Caco-2 (cell line): ENCODE measurements at regions not wholly inside any gene's neighbourhood (a gene's known extent, or its start where the extent isn't known, plus 50 kb on each side); places are given as distances from the start of the nearest gene placed in this dataset.

Source experiments
- BruUV-seq: library from RNA; stranded (reverse); fragments of 400-500 nt; replicated peaks from 2 replicates; lab custom pipeline; 2021; lab: Mats Ljungman, UMichigan
- CTCF ChIA-PET: fragments of 300-600 bp; sonication (Branson Sonifier 250); formaldehyde crosslinking; loops from one replicate; lab custom pipeline; 2022; ENCODE audit warnings: antibody characterized with exemption; lab: Charles Lee
- POLR2A ChIA-PET: fragments of 300-600 bp; sonication (Branson Sonifier 250); formaldehyde crosslinking; loops from one replicate; lab custom pipeline; 2022; ENCODE audit warnings: antibody characterized with exemption; lab: Charles Lee
- DNase-seq, 2 experiments: peaks; one replicate each; pipeline versions ENCODE4 v3.0.0 to v3.0.0-alpha.2; 2020 to 2022
- H3K27me3 ChIP-seq: replicated peaks from 2 replicates; pipeline ENCODE4 v1.6.0; 2011; ENCODE audit warnings: low read length; ENCODE audit not compliant: control insufficient read depth, insufficient read depth
- H3K36me3 ChIP-seq: 2 replicates; pipeline ENCODE4 v1.5.1; 2011; ENCODE audit warnings: low read length; ENCODE audit not compliant: control insufficient read depth, insufficient read depth
- H3K4me1 ChIP-seq: fragments of 250-450 bp; sonication (Bioruptor Pico); 2 replicates; pipeline ENCODE4 v1.5.1; 2020; ENCODE audit warnings: mild to moderate bottlenecking
- H3K4me3 ChIP-seq: 2 replicates; pipeline ENCODE4 v1.5.1; 2011; ENCODE audit warnings: low read depth, mild to moderate bottlenecking, control low read depth, low read length
- H3K9me3 ChIP-seq: fragments of 250-450 bp; sonication (Bioruptor Pico); 2 replicates; pipeline ENCODE4 v1.5.1; 2020; ENCODE audit warnings: mild to moderate bottlenecking, moderate library complexity
- H3K27ac Mint-ChIP-seq: one replicate; pipeline ENCODE4 v1.8.0; 2022; ENCODE audit warnings: mixed read lengths; ENCODE audit not compliant: unreplicated experiment
- H3K27me3 Mint-ChIP-seq: one replicate; pipeline ENCODE4 v1.8.0; 2022; ENCODE audit warnings: mixed read lengths; ENCODE audit not compliant: insufficient read depth, unreplicated experiment
- H3K36me3 Mint-ChIP-seq: one replicate; pipeline ENCODE4 v1.8.0; 2022; ENCODE audit warnings: mild to moderate bottlenecking, mixed read lengths; ENCODE audit not compliant: insufficient read depth, unreplicated experiment
- H3K4me1 Mint-ChIP-seq: one replicate; pipeline ENCODE4 v1.8.0; 2022; ENCODE audit warnings: low read depth, mixed read lengths; ENCODE audit not compliant: unreplicated experiment
- H3K4me3 Mint-ChIP-seq: one replicate; pipeline ENCODE4 v1.8.0; 2022; ENCODE audit warnings: mild to moderate bottlenecking, moderate library complexity, mixed read lengths; ENCODE audit not compliant: unreplicated experiment
- H3K9me3 Mint-ChIP-seq: one replicate; pipeline ENCODE4 v1.8.0; 2022; ENCODE audit warnings: mixed read lengths; ENCODE audit not compliant: unreplicated experiment
- CTCF ChIP-seq, 2 experiments: fragments of 200-600 bp in 1 of 2; IDR thresholded peaks; 1 replicate in 1 of 2; 2 replicates in 1 of 2; pipeline versions ENCODE4 v1.5.1 to v1.8.0; 2011 to 2022; ENCODE audit warnings: antibody characterized with exemption in 1 of 2, control low read depth in 1 of 2, inconsistent platforms in 1 of 2, low read depth in 1 of 2, low read length in 1 of 2, mild to moderate bottlenecking in 1 of 2, moderate library complexity in 1 of 2; ENCODE audit not compliant: insufficient read depth in 1 of 2, severe bottlenecking in 1 of 2, unreplicated experiment in 1 of 2
- intact Hi-C: fragments of 100-400 bp; cut with micrococcal nuclease; formaldehyde crosslinking; loops from one replicate; pipeline ENCODE4 v1.10.0; 2022; ENCODE audit not compliant: unreplicated experiment

GRCh38 chr4:155017426-155017825 lies 191.0 kb upstream of the NPY2R start:
- Mint-ChIP-seq H3K4me3 (no peak overlapping the region), H3K36me3 (no peaks in the 10 kb centered on the region), H3K27me3 (peaks cover 8% of the 10 kb centered on the region), H3K4me1 (no peaks in the 10 kb centered on the region), H3K27ac (no peak overlapping the region), H3K9me3 (no peaks in the 10 kb centered on the region)
- Histone ChIP-seq H3K4me3 (no peak overlapping the region), H3K27me3 (no peaks in the 10 kb centered on the region), H3K4me1 (no peaks in the 10 kb centered on the region), H3K9me3 (no peaks in the 10 kb centered on the region), H3K36me3 (no peaks in the 10 kb centered on the region)
- DNase-seq = no peak
- BruUV-seq = no TSS peak
- ChIA-PET CTCF (no interaction called here), POLR2A (no interaction called here)
- intact Hi-C loops = no loop called here
- TF ChIP-seq CTCF (IDR thresholded peaks at IDR 0.05; ENCODE audit: insufficient read depth in 1 of 2, low read depth in 1 of 2, low read length in 1 of 2, severe bottlenecking in 1 of 2, unreplicated experiment in 1 of 2) = no peak

GRCh38 chr4:155025762-155026457 lies 182.5 kb upstream of the NPY2R start:
- Mint-ChIP-seq H3K27ac (no peak overlapping the region), H3K9me3 (no peaks in the 10 kb centered on the region), H3K27me3 (peaks cover 4% of the 10 kb centered on the region), H3K4me3 (no peak overlapping the region), H3K4me1 (no peaks in the 10 kb centered on the region), H3K36me3 (no peaks in the 10 kb centered on the region)
- ChIA-PET POLR2A (no interaction called here), CTCF (no interaction called here)
- peak; percentile 53 to 58 for DNase-seq
- no TSS peak for BruUV-seq
- H3K27me3 ChIP-seq = no peaks in the 10 kb centered on the region
- no peaks in the 10 kb centered on the region for H3K9me3 ChIP-seq
- no peak overlapping the region for H3K4me3 ChIP-seq
- H3K4me1 ChIP-seq = no peaks in the 10 kb centered on the region
- TF ChIP-seq CTCF (IDR thresholded peaks at IDR 0.05; ENCODE audit: insufficient read depth in 1 of 2, low read depth in 1 of 2, low read length in 1 of 2, severe bottlenecking in 1 of 2, unreplicated experiment in 1 of 2) = peak; percentile 51 to 54
- intact Hi-C loops = loop anchor here (5.0 kb wide), 2 partner anchors 326 to 346 kb away; no protein-coding TSS in a partner anchor
- H3K36me3 ChIP-seq = no peaks in the 10 kb centered on the region

GRCh38 chr4:155026715-155027114 lies 181.7 kb upstream of the NPY2R start:
- H3K4me1 ChIP-seq = no peaks in the 10 kb centered on the region
- no peak for TF ChIP-seq CTCF (IDR thresholded peaks at IDR 0.05; ENCODE audit: insufficient read depth in 1 of 2, low read depth in 1 of 2, low read length in 1 of 2, severe bottlenecking in 1 of 2, unreplicated experiment in 1 of 2)
- H3K36me3 Mint-ChIP-seq = no peaks in the 10 kb centered on the region
- BruUV-seq = no TSS peak
- ChIA-PET CTCF (no interaction called here), POLR2A (no interaction called here)
- H3K4me1 Mint-ChIP-seq = no peaks in the 10 kb centered on the region
- intact Hi-C loops = loop anchor here (5.0 kb wide), 2 partner anchors 326 to 346 kb away; no protein-coding TSS in a partner anchor
- no peaks in the 10 kb centered on the region for H3K27me3 ChIP-seq
- no peak overlapping the region for H3K27ac Mint-ChIP-seq
- no peak overlapping the region for H3K4me3 ChIP-seq
- peaks cover 4% of the 10 kb centered on the region for H3K27me3 Mint-ChIP-seq
- H3K9me3 Mint-ChIP-seq = no peaks in the 10 kb centered on the region
- H3K4me3 Mint-ChIP-seq = no peak overlapping the region
- no peaks in the 10 kb centered on the region for H3K36me3 ChIP-seq
- no peak for DNase-seq
- no peaks in the 10 kb centered on the region for H3K9me3 ChIP-seq
